K562 (cell line): ENCODE measurements at regions not wholly inside any gene's neighbourhood (a gene's known extent, or its start where the extent isn't known, plus 50 kb on each side); places are given as distances from the start of the nearest gene placed in this dataset.

Experiments used
- AFF1 ChIP-seq, 2 experiments: fragments of 450-650 bp; IDR thresholded peaks; 2 replicates each; pipeline ENCODE4 v1.6.1; 2018; ENCODE audit warnings: mild to moderate bottlenecking in 2 of 2, low read depth in 1 of 2; ENCODE audit not compliant: partially characterized antibody in 2 of 2
- BRD9 ChIP-seq: fragments of 450-650 bp; IDR thresholded peaks from 2 replicates; pipeline ENCODE4 v1.6.1; 2018; ENCODE audit warnings: low read depth; ENCODE audit not compliant: partially characterized antibody
- CBFA2T3 ChIP-seq: fragments of 450-650 bp; IDR thresholded peaks from 2 replicates; pipeline ENCODE4 v1.6.1; 2017
- DPF2 ChIP-seq: fragments of 450-650 bp; IDR thresholded peaks from 2 replicates; pipeline ENCODE4 v1.6.1; 2016
- EP400 ChIP-seq: fragments of 450-650 bp; IDR thresholded peaks from 2 replicates; pipeline ENCODE4 v1.6.1; 2017; ENCODE audit warnings: antibody characterized with exemption, mild to moderate bottlenecking, moderate library complexity
- HDAC3 ChIP-seq: fragments of 450-650 bp; IDR thresholded peaks from 2 replicates; pipeline ENCODE4 v1.6.1; 2018; ENCODE audit warnings: borderline replicate concordance, mild to moderate bottlenecking, moderate library complexity; ENCODE audit not compliant: partially characterized antibody
- LEF1 ChIP-seq: fragments of 450-650 bp; IDR thresholded peaks from 2 replicates; pipeline ENCODE4 v1.6.1; 2016; ENCODE audit warnings: mild to moderate bottlenecking
- MAFG ChIP-seq: fragments of 450-650 bp; conservative IDR thresholded peaks from 2 replicates; pipeline ENCODE4 v1.6.1; 2016; ENCODE audit warnings: missing genetic modification characterization, missing compliant biosample characterization
- PHF21A ChIP-seq: fragments of 450-650 bp; IDR thresholded peaks from 2 replicates; pipeline ENCODE4 v1.6.1; 2017; ENCODE audit warnings: low read depth, borderline replicate concordance
- POLR2B ChIP-seq: fragments of 450-650 bp; IDR thresholded peaks from 2 replicates; pipeline ENCODE4 v1.6.1; 2018; ENCODE audit warnings: low read depth; ENCODE audit not compliant: partially characterized antibody
- RUNX1 ChIP-seq: sonication (generic); IDR thresholded peaks from 2 replicates; pipeline ENCODE4 v1.6.1; 2016; ENCODE audit warnings: antibody characterized with exemption, low read depth
- SP1 ChIP-seq: sonication (generic); formaldehyde crosslinking; IDR thresholded peaks from 2 replicates; pipeline ENCODE4 v1.8.1; 2022; ENCODE audit warnings: mild to moderate bottlenecking, missing genetic modification reagents
- TF ChIP-seq, protein P1 (sequence below): sonication (generic); formaldehyde crosslinking; IDR thresholded peaks from 2 replicates; pipeline ENCODE4 v1.8.1; 2023; ENCODE audit warnings: mild to moderate bottlenecking, missing genetic modification reagents
- TF ChIP-seq, protein P2 (sequence below): fragments of 250-450 bp; sonication (Bioruptor Pico); IDR thresholded peaks from 2 replicates; pipeline ENCODE4 v1.4.0; 2020
- TF ChIP-seq, protein P3 (sequence below), 3 experiments: IDR thresholded peaks in 2 of 3; conservative IDR thresholded peaks in 1 of 3; 2 replicates each; pipeline ENCODE4 v1.5.1; 2011 to 2012; ENCODE audit warnings: low read length in 3 of 3, mild to moderate bottlenecking in 3 of 3, control low read depth in 2 of 3, improper control_type of control experiment in 1 of 3, inconsistent platforms in 1 of 3, low read depth in 1 of 3, mixed read lengths in 1 of 3, moderate library complexity in 1 of 3; ENCODE audit not compliant: insufficient read depth in 2 of 3

GRCh38 chr12:47377414-47378221 lies 297.9 kb upstream of the AMIGO2 start (continued):
- TF ChIP-seq, protein P1, sequence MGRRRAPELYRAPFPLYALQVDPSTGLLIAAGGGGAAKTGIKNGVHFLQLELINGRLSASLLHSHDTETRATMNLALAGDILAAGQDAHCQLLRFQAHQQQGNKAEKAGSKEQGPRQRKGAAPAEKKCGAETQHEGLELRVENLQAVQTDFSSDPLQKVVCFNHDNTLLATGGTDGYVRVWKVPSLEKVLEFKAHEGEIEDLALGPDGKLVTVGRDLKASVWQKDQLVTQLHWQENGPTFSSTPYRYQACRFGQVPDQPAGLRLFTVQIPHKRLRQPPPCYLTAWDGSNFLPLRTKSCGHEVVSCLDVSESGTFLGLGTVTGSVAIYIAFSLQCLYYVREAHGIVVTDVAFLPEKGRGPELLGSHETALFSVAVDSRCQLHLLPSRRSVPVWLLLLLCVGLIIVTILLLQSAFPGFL (CRISPR knock-in tag) = no peak
- TF ChIP-seq PHF21A = 0 out of 2 replicates have a peak, but pooled peaks have one; percentile 56
- peak; percentile 62; the same call in 1 of the 2 replicates for TF ChIP-seq LEF1
- TF ChIP-seq MAFG = peak; percentile 90
- TF ChIP-seq RUNX1 = no peak
- no peak for TF ChIP-seq BRD9
- TF ChIP-seq POLR2B = peak; percentile 36
- peak; percentile 87 for TF ChIP-seq HDAC3
- TF ChIP-seq CBFA2T3 = peak; percentile 93
- peak; percentile 93 for TF ChIP-seq DPF2
- peak in 1 of 2 experiments; percentile 37 for TF ChIP-seq AFF1 (IDR thresholded peaks at IDR 0.05; ENCODE audit: low read depth in 1 of 2, partially characterized antibody in 2 of 2)
- TF ChIP-seq, protein P2, sequence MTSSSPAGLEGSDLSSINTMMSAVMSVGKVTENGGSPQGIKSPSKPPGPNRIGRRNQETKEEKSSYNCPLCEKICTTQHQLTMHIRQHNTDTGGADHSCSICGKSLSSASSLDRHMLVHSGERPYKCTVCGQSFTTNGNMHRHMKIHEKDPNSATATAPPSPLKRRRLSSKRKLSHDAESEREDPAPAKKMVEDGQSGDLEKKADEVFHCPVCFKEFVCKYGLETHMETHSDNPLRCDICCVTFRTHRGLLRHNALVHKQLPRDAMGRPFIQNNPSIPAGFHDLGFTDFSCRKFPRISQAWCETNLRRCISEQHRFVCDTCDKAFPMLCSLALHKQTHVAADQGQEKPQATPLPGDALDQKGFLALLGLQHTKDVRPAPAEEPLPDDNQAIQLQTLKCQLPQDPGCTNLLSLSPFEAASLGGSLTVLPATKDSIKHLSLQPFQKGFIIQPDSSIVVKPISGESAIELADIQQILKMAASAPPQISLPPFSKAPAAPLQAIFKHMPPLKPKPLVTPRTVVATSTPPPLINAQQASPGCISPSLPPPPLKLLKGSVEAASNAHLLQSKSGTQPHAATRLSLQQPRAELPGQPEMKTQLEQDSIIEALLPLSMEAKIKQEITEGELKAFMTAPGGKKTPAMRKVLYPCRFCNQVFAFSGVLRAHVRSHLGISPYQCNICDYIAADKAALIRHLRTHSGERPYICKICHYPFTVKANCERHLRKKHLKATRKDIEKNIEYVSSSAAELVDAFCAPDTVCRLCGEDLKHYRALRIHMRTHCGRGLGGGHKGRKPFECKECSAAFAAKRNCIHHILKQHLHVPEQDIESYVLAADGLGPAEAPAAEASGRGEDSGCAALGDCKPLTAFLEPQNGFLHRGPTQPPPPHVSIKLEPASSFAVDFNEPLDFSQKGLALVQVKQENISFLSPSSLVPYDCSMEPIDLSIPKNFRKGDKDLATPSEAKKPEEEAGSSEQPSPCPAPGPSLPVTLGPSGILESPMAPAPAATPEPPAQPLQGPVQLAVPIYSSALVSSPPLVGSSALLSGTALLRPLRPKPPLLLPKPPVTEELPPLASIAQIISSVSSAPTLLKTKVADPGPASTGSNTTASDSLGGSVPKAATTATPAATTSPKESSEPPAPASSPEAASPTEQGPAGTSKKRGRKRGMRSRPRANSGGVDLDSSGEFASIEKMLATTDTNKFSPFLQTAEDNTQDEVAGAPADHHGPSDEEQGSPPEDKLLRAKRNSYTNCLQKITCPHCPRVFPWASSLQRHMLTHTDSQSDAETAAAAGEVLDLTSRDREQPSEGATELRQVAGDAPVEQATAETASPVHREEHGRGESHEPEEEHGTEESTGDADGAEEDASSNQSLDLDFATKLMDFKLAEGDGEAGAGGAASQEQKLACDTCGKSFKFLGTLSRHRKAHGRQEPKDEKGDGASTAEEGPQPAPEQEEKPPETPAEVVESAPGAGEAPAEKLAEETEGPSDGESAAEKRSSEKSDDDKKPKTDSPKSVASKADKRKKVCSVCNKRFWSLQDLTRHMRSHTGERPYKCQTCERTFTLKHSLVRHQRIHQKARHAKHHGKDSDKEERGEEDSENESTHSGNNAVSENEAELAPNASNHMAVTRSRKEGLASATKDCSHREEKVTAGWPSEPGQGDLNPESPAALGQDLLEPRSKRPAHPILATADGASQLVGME (CRISPR knock-in tag) = no peak
- no peak for TF ChIP-seq SP1
- TF ChIP-seq, protein P3, sequence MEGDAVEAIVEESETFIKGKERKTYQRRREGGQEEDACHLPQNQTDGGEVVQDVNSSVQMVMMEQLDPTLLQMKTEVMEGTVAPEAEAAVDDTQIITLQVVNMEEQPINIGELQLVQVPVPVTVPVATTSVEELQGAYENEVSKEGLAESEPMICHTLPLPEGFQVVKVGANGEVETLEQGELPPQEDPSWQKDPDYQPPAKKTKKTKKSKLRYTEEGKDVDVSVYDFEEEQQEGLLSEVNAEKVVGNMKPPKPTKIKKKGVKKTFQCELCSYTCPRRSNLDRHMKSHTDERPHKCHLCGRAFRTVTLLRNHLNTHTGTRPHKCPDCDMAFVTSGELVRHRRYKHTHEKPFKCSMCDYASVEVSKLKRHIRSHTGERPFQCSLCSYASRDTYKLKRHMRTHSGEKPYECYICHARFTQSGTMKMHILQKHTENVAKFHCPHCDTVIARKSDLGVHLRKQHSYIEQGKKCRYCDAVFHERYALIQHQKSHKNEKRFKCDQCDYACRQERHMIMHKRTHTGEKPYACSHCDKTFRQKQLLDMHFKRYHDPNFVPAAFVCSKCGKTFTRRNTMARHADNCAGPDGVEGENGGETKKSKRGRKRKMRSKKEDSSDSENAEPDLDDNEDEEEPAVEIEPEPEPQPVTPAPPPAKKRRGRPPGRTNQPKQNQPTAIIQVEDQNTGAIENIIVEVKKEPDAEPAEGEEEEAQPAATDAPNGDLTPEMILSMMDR (IDR thresholded peaks at IDR 0.05 in 2 of 3, conservative IDR thresholded peaks at IDR 0.05 in 1 of 3; ENCODE audit: insufficient read depth in 2 of 3, low read depth in 1 of 3, low read length in 3 of 3) = peak in 2 of 3 experiments; percentile 9 to 25; a peak in 2 of 6 replicates
- TF ChIP-seq EP400 = peak; percentile 81
